Esophagus squamous epithelium (tissue), 5 donors: ENCODE measurements at regions not wholly inside any gene's neighbourhood (a gene's known extent, or its start where the extent isn't known, plus 50 kb on each side); places are given as distances from the start of the nearest gene placed in this dataset.
A peak's percentile ranks its signal among the peaks of the same experiment; 100 is the strongest.
"Not testable (repeated sequence)": the region's sequence is repeated elsewhere in the genome, so short reads cannot be mapped to it uniquely, and the experiment has no call there.

Experiments
- DNase-seq: peaks from one replicate; lab custom pipeline; 2025; lab: John Stamatoyannopoulos, UW
- H3K27ac ChIP-seq, 4 donors: fragments of 200-600 bp; sonication (generic); one replicate each; pipeline ENCODE4 v1.5.1; 2016 to 2019; ENCODE audit warnings: mild to moderate bottlenecking in 1 of 4
- H3K27me3 ChIP-seq, 4 donors: fragments of 200-600 bp; sonication (generic); 1 replicate in 3 of 4; 2 replicates in 1 of 4; pipeline versions ENCODE4 v1.5.1 to v1.6.0; 2017 to 2021; ENCODE audit warnings: antibody characterized with exemption in 1 of 4
- H3K36me3 ChIP-seq, 3 donors: fragments of 200-600 bp; sonication (generic); one replicate each; pipeline ENCODE4 v1.5.1; 2016 to 2019
- H3K4me1 ChIP-seq, 3 donors: fragments of 200-600 bp; sonication (generic); one replicate each; pipeline ENCODE4 v1.5.1; 2017 to 2019
- H3K4me3 ChIP-seq, 4 donors: fragments of 200-600 bp; sonication (generic); 1 replicate in 3 of 4; 2 replicates in 1 of 4; pipeline ENCODE4 v1.5.1; 2016 to 2019; ENCODE audit warnings: mild to moderate bottlenecking in 2 of 4, moderate library complexity in 1 of 4
- H3K9me3 ChIP-seq, 3 donors: fragments of 200-600 bp; sonication (generic); one replicate each; pipeline ENCODE4 v1.5.1; 2016 to 2019
- CTCF ChIP-seq, 6 experiments: fragments of 450-650 bp in 4 of 6; fragments of 200-600 bp in 2 of 6; sonication (generic) in 2 of 6; IDR thresholded peaks; one replicate each; pipeline ENCODE4 v1.5.1; 2016 to 2019; ENCODE audit warnings: antibody characterized with exemption in 6 of 6, mild to moderate bottlenecking in 4 of 6, moderate library complexity in 4 of 6
- POLR2A ChIP-seq, 4 donors: fragments of 450-650 bp; IDR thresholded peaks; one replicate each; pipeline ENCODE4 v1.6.1; 2017; ENCODE audit warnings: antibody characterized with exemption in 4 of 4, mild to moderate bottlenecking in 4 of 4, moderate library complexity in 3 of 4
- WGBS, 2 donors: methylation state at CpG; one replicate each; pipeline ENCODE4 v1.1.5; 2018; 5-methylcytosine and 5-hydroxymethylcytosine counted together
- intact Hi-C: fragments of 100-400 bp; cut with DNase I; formaldehyde crosslinking; loops from one replicate; pipeline ENCODE4 v1.15.0; 2022
- donor health status: DM: yes; HTN: yes; CAD: no.

GRCh38 chr7:91719008-91719407 lies 161.5 kb downstream of the MTERF1 start:
- WGBS, 2 donors, result 70 to 79% methylated on average over 1 of the region's 1 CpG
- DNase-seq, result no peak
- intact Hi-C loops, result no loop called here
- H3K27ac ChIP-seq, result no peak overlapping the region
- H3K4me1 ChIP-seq, result peaks cover 0 to 5% (median 0%) of the 10 kb centered on the region in 3 donors
- TF ChIP-seq POLR2A (IDR thresholded peaks at IDR 0.05), result no peak
- H3K9me3 ChIP-seq, result no peaks in the 10 kb centered on the region
- no peaks in the 10 kb centered on the region for H3K27me3 ChIP-seq
- no peak overlapping the region for H3K4me3 ChIP-seq
- H3K36me3 ChIP-seq, result no peaks in the 10 kb centered on the region

- peaks cover 0 to 3% (median 0%) of the 10 kb centered on the region in 3 donors for H3K9me3 ChIP-seq
- H3K4me1 ChIP-seq, result peaks cover 0 to 5% (median 0%) of the 10 kb centered on the region in 3 donors
- peak overlapping the region in 1 of 4 donors; percentile 18 for H3K27ac ChIP-seq
- 48% methylated on average over 3 of the region's 3 CpGs; no CpG with 5 or more reads in 1 of the 2 donors for WGBS, 2 donors
- no peak for DNase-seq
- intact Hi-C loops, result no loop called here
- H3K27me3 ChIP-seq, result no peaks in the 10 kb centered on the region
- no peak for TF ChIP-seq CTCF (IDR thresholded peaks at IDR 0.05)
- TF ChIP-seq POLR2A (IDR thresholded peaks at IDR 0.05), result no peak
- no peaks in the 10 kb centered on the region for H3K36me3 ChIP-seq
- H3K4me3 ChIP-seq, result no peak overlapping the region
Measured at GRCh38 chr7:91720260-91720937, 160.1 kb downstream of the MTERF1 start.

GRCh38 chr7:91722831-91723230 lies 157.7 kb downstream of the MTERF1 start:
- no peak overlapping the region for H3K27ac ChIP-seq
- TF ChIP-seq POLR2A (IDR thresholded peaks at IDR 0.05) (no peak), CTCF (IDR thresholded peaks at IDR 0.05) (no peak)
- no peak for DNase-seq
- H3K36me3 ChIP-seq, result no peaks in the 10 kb centered on the region
- H3K9me3 ChIP-seq, result peaks cover 0 to 3% (median 0%) of the 10 kb centered on the region in 3 donors
- H3K4me1 ChIP-seq, result peaks cover 0 to 5% (median 0%) of the 10 kb centered on the region in 3 donors
- H3K27me3 ChIP-seq, result no peaks in the 10 kb centered on the region
- intact Hi-C loops, result no loop called here
- no peak overlapping the region for H3K4me3 ChIP-seq

- intact Hi-C loops, result not testable (repeated sequence)
Measured at GRCh38 chr7:91729046-91729445, 151.5 kb downstream of the MTERF1 start.

GRCh38 chr7:91731976-91732375 lies 148.5 kb downstream of the MTERF1 start:
- Histone ChIP-seq H3K27me3 (no peaks in the 10 kb centered on the region), H3K36me3 (no peaks in the 10 kb centered on the region), H3K27ac (no peak overlapping the region), H3K4me3 (no peak overlapping the region), H3K4me1 (no peaks in the 10 kb centered on the region), H3K9me3 (peaks cover 0 to 11% (median 6%) of the 10 kb centered on the region in 3 donors)
- TF ChIP-seq POLR2A (IDR thresholded peaks at IDR 0.05) (no peak), CTCF (IDR thresholded peaks at IDR 0.05) (no peak)
- no peak for DNase-seq
- intact Hi-C loops, result no loop called here
- 64 to 77% methylated on average over 5 of the region's 5 CpGs for WGBS, 2 donors

More at GRCh38 chr7:91729046-91729445, 151.5 kb downstream of the MTERF1 start:
- not testable (repeated sequence) for H3K4me3 ChIP-seq, DNase-seq, H3K27me3 ChIP-seq, H3K27ac ChIP-seq, H3K9me3 ChIP-seq, H3K4me1 ChIP-seq, H3K36me3 ChIP-seq
- 95 to 100% methylated on average over 2 of the region's 2 CpGs for WGBS, 2 donors

- WGBS, 2 donors, result 88 to 96% methylated on average over 3 of the region's 3 CpGs
- H3K27ac ChIP-seq, result no peak overlapping the region
- H3K36me3 ChIP-seq, result no peaks in the 10 kb centered on the region
- intact Hi-C loops, result no loop called here
- TF ChIP-seq POLR2A (IDR thresholded peaks at IDR 0.05), result no peak
- no peak for TF ChIP-seq CTCF (IDR thresholded peaks at IDR 0.05)
- no peaks in the 10 kb centered on the region for H3K27me3 ChIP-seq
- no peak overlapping the region for H3K4me3 ChIP-seq
- H3K4me1 ChIP-seq, result no peaks in the 10 kb centered on the region
- H3K9me3 ChIP-seq, result peaks cover 0 to 7% (median 0%) of the 10 kb centered on the region in 3 donors
- no peak for DNase-seq
Measured at GRCh38 chr7:91749418-91749817, 131.1 kb downstream of the MTERF1 start.
